ENCODE measurements at regions not wholly inside any gene's neighbourhood (a gene's known extent, or its start where the extent isn't known, plus 50 kb on each side); places are given as distances from the start of the nearest gene placed in this dataset. TPM values are rescaled to one million over a fixed set of nuclear protein-coding genes. Genes with fewer than 3 reads are reported as not detected.

Small RNA genes lying in the stretch of these regions (small RNA-seq; reads per million reads assigned to genes)
- gene AP003385.4 (ENCODE audit: insufficient read depth, insufficient read length, low read depth, low replicate concordance) (not detected), gene AP003716.2 (ENCODE audit: insufficient read depth, insufficient read length, low read depth, low replicate concordance) (not detected), gene RNU6-46P (ENCODE audit: insufficient read depth, insufficient read length, low read depth, low replicate concordance) (not detected)
